ENCODE measurements at regions not wholly inside any gene's neighbourhood (a gene's known extent, or its start where the extent isn't known, plus 50 kb on each side); places are given as distances from the start of the nearest gene placed in this dataset.
"Not testable (repeated sequence)": the region's sequence is repeated elsewhere in the genome, so short reads cannot be mapped to it uniquely, and the experiment has no call there.

DNA sequence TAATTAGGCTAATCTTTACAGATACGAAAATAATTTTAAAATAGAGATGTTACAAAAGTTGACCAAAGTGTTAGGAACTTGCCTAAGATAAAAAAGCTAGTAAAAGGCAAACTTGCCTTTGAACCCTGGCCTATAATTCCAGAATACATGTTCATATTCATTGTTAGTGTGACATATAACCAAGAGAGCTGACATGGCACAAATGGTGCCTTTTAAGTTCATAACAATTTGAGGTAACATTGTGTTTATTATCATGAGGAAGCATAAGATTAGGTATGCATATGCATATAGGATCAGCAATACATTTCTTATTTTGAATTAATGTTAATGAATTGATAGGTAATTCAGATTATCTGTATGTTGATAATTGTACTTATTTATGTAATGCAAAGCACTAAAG lies 1537.9 kb upstream of the PRR20A start:
- DNase-seq (ENCODE audit: insufficient read length, low spot score) (no peak), FAIRE-seq (no peak)

DNA sequence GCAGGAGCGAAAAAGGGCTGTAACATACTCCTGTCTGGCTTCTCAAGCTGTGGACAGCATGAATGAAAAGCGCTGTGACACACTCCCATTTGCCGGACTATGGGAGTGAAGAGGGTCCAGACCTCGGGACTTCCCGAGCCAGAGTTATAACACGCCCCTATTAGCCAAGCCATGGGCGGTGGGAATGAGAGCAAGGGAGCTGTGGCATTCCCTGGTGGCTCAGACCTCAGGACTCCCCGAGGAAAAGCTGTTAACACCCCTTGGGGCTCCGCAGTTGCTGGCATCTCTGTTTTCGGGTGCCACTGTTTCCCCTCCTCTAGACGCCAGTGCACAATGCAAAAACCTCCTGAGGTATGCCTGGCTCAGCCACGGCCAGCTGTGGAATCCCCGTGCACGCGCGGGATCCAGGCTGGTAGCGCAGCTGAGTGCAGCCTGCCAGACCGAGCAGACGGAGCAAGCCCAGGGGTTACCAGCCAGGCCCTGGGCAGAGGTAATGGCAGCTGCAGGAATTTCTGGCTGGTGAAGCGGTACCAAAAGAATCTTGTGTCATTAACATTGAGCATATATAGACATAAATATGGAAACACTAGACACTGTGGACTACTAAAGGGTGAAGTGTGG lies 1534.6 kb upstream of the PRR20A start:
- DNase-seq (ENCODE audit: insufficient read length, low spot score), result no peak
- FAIRE-seq, result no peak

DNA sequence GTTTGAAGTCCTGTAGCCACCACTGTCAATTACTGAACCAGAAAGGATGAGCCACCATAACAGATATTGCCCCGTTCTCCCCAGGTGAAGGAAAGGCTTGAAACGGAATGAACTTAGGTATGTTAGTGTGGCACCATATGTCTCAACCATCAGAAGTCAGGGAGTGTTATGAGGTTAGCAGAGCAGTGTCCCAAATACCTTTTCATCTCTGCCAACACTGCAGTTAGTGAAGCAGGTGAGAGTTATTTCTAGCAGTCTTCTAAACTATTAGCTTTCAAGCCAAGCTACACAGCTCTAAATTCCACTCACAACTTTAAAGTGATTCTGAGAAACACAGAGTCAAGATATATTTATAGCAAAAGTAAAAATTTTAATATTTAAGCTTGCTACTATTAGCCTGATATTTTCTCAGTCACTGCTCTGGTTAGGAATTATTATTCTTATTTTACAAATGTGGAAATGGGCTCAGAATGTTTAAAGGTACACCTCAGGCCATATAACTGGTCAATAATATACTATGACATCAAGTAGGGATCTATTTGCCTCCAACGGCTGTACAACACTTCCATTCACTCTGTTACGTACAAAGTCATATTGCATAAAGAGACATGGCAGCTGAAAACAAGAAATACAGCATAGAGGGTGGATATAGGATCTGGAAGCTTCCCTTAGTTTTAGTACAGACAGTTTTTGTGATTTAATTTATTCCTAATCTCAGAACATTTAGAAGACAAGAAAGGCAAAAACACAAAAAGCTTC lies 1527.1 kb upstream of the PRR20A start:
- no peak for DNase-seq (ENCODE audit: insufficient read length, low spot score)
- FAIRE-seq, result no peak

DNA sequence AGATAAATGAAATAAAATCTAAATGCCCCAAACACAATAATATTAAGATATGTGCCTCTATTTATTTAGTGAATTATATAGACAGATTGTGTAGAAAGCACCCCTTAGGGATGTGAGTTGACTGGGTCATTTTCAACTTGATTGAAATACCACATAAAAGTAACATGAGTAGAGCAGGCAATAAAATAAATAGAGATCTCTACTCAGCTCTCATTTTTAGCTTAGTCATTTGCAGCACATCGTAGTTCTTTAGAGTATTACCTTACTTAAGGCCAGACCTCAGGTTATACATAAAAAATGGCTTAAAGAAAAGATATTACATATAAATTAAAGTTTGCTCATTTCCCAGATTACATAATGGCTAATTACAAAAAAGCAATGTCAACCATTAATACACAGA lies 1525.6 kb upstream of the PRR20A start:
- DNase-seq (ENCODE audit: insufficient read length, low spot score), result no peak

DNA sequence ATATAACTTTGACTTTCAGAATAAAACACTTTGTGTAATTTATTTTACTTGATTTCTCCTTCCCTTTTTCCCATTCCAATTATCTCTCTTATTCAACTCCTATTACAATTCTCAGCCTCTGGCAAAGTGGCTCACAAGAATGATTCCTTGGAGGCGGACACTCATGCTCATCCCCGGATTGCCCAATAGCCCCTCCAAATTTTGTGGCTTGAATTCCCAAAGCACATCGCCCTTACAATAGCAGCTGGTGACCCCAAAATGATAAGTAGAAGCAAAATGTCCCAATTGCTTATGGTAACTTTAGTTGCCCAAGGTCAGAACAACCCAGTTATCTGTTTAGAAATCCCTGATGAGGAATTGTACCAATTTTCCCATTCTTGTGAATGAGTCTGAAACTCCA lies 1523.5 kb upstream of the PRR20A start:
- FAIRE-seq (no peak), DNase-seq (ENCODE audit: insufficient read length, low spot score) (no peak)

More for the DNA sequence above, 1525.6 kb upstream of the PRR20A start:
- FAIRE-seq, result no peak

DNA sequence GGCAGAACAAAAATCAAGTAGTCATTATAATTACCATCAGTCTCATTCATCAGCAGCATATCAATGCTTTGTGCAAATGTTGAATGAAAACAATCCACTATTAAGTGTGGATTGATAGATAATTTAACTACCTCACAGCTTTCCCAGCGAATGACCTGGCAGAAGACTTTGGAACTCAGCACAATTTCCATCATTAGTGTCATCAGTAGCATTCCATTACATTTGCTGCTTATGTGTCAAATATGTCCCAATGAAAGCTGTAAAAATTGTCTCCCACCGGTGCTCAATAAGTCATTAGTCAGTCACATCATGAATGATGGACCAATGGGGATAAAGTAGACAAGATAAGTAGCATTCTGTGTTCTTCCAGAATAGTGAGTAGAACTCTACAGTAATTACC lies 1513.5 kb upstream of the PRR20A start:
- no peak for FAIRE-seq
- DNase-seq (ENCODE audit: insufficient read length, low spot score), result no peak

DNA sequence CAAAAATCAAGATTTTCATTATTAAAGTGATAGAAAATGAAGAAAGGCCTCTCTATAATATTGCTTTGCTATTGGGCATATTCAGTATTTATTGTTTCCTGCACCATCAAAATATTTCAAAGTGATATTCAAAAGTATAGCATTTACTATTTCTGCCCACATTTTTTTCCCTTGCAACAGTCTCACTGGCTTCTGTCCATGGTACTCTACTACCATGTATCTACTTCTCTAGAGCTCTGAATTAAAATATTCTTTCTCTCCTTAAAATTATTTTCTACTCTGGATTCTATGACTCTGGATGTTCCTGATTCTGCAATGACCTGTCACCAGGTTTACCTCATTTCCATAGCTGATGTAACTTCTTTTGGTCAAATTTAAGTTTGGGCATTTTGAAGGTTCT lies 1508.3 kb upstream of the PRR20A start:
- no peak for FAIRE-seq
- no peak for DNase-seq (ENCODE audit: insufficient read length, low spot score)

DNA sequence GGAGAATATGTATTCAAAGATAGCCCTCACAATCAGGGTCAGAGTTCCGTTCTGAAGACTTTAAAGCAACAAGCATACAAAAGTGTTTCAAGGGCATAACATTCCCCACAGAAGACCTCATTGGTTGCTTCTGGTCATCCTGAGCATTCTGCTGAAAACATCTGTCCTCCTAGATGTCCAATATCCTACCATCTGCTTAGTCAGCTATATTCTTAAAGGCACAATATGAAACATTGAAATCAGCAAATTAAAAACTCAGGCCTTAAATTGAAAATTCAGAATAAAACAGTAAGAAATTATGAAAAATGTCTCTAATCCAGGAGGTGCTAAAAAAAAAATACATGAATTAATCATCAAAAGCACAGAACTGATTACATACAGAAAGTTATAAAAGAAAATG lies 1491.2 kb upstream of the PRR20A start:
- DNase-seq (ENCODE audit: insufficient read length, low spot score) (no peak), FAIRE-seq (no peak)

DNA sequence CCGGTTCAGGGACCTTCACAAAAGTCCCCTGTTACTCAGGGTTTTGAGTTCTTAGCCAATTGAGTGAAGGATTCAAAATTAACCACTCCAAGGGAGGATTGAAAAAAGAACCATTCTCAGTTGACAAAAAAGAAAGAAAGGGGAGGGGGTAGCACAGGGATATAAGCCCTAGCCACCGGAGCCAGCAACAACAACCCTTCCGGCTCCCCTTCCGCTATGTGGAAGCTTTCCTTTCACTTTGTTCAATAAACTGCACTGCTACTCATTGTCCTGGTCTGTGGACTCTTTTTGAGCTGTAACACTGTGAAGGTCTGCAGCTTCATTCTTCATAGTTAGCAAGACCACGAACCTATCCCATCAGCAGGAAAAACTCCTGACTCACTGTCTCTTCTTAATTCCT lies 1488.1 kb upstream of the PRR20A start:
- FAIRE-seq, result no peak
- DNase-seq (ENCODE audit: insufficient read length, low spot score), result no peak

DNA sequence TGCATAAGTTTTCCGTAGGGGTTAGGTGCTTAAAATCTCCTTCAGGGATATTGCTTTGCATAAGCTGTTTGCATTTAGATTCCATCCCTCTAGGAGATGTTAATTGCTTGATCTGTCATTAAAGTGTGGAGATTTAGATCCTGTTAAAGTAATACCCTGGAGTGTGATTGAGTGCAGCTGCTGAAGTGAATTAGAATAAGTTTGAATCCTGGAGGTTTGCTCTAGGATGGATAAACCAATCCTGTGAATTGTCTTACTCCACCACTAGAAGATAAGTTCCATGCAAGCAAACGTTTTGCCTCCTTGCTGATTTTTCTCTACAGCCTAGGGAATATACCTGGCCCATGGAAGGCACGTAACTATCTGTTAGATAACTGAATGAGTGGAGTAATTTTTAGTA lies 1487.2 kb upstream of the PRR20A start:
- DNase-seq (ENCODE audit: insufficient read length, low spot score) (no peak), FAIRE-seq (no peak)

DNA sequence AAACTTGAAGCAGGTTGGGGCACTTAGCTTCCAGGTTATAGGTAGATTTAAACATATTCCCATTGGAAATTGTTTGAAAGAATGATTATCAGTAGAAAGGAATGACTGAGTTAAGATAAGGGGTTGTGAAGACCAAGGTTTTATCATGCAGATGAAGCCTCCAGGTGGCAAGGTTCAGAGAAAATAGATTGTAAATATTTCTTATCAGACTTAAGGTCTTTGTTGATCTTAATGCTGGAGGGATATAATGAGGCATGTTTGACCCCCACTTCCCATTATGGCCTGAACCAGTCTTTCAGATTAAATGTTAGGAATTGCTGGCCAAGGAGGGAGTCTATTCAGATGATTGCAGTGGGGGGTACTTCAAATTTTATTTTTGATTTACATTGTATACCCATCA lies 1486.5 kb upstream of the PRR20A start:
- FAIRE-seq (no peak), DNase-seq (ENCODE audit: insufficient read length, low spot score) (no peak)

DNA sequence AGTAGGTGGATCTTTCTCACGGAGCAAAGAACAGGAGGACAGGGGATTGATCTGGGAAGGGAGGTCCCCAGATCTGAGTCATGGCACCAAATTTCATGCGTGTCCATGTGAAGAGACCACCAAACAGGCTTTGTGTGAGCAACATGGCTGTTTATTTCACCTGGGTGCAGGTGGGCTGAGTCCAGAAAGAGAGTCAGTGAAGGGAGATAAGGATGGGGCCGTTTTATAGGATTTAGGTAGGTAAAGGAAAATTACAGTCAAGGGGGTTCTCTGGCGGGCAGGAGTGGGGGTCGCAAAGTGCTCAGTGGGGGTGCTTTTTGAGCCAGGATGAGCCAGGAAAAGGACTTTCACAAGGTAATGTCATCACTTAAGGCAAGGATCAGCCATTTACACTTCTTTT lies 1480.5 kb upstream of the PRR20A start:
- not testable (repeated sequence) for DNase-seq (ENCODE audit: insufficient read length, low spot score); FAIRE-seq

DNA sequence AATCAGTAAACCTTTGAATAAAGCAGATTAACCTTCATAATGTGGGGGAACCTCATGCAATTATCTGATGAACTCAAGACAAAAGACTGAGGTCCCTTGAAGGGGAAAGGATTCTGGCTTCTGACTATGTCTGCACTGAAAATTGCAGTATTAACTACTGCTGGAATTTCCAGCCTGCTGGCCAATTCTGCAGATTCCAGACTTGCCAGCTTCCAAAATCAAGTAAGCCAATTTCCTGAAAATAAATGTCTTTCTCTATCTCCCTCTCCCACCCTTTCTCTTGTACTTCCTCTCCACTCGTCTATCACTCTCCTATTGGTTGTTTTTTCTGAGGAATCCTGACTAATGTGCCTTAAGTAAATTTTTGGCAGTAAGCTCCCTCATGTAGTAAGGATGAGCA lies 1479.9 kb upstream of the PRR20A start:
- no peak for FAIRE-seq
- DNase-seq (ENCODE audit: insufficient read length, low spot score), result no peak

DNA sequence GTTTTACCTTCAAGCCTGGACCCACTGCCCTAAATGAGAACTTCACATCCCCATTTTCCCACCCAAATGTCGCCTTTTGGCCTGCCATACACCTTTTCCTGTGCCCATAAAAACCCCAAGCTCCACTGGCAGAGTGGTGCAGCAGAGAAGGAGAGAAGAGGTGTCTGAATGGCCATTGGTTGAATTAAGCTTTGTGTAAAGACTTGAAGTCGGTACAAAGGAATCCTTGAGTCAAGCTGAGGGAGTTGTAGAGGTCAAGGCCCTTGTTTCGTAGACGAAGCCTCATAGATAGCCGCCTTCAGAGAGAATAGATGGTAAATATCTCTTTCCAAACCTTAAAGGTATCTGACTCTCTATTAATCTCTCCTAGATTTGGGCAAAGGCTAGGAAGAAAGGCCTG lies 1479.2 kb upstream of the PRR20A start:
- DNase-seq (ENCODE audit: insufficient read length, low spot score) (no peak), FAIRE-seq (no peak)

DNA sequence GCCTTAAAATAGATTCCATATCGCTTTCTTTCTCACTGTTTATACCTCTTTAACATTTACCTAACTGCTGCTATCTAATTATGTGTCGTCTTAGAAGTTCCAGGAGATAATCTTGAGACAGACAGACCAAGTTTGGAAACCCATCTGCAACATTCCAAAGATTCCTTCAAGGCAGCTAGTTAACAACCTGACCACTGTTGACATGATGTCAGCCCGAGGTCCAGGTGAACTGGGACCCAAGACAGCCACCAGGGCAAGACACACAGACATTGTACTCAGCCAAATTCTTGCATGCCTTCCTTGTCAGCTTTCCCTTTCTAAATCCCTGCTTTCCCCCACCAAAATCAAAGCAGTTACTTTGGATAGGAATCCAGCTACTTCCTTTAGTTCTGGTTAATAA lies 1476.5 kb upstream of the PRR20A start:
- no peak for DNase-seq (ENCODE audit: insufficient read length, low spot score)
- FAIRE-seq, result no peak

DNA sequence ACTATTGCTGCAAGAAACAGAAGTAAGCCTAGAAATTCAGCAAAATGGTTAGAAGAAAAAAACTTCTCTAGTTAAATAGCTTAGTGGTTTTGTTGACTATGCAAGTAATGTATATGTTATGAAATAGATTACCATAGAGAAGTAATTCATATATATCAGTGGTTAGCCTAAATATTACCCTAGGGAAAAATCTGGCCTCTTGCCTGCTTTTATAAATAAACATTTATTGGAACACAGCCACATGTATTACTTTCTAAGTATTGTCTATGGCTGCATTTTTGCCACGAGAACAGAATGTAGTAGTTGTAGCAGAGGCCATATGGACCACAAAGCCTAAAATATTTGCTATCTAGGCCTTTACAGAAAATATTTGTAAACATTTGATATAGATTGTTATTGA lies 1471.7 kb upstream of the PRR20A start:
- DNase-seq (ENCODE audit: insufficient read length, low spot score) (no peak), FAIRE-seq (no peak)

DNA sequence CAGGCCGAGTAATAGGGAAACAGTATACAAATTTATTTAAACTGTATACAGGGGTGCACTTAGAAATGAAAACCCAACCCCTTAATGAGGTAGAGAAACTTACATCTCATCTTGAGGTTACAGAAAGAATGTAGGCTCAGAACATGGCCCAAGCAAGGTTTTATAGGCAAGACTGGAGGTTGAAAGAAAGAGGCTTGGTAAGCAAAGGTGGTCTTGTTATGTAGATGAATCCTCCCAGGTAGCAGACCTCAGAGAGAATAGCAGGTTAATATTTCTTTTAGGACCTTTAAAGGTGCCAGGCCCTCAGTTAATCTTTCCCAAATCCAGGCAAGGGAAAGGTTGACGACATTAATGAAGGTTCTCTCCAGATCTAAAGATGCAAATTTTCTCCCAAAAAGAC lies 1466.8 kb upstream of the PRR20A start:
- FAIRE-seq (no peak), DNase-seq (ENCODE audit: insufficient read length, low spot score) (no peak)

DNA sequence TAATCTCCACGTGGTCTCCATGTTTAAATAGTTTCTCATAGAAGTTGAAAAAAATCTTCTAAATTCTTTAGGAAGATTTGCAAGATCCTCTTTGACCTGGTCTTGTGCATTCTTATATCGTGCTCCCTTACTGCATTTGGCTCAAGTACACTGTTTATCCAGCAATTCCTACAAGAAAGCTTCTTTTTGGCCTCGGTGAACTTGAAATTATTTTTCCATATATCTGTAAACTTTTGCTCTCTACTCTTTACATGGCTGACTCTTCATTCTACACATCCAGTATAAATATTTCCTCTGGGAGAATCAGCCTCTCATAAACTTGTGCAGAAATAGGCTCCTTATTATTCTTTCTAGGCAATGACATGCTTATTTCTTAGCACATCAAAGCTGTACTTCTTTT lies 1457.9 kb upstream of the PRR20A start:
- no peak for DNase-seq (ENCODE audit: insufficient read length, low spot score)
- FAIRE-seq, result no peak

DNA sequence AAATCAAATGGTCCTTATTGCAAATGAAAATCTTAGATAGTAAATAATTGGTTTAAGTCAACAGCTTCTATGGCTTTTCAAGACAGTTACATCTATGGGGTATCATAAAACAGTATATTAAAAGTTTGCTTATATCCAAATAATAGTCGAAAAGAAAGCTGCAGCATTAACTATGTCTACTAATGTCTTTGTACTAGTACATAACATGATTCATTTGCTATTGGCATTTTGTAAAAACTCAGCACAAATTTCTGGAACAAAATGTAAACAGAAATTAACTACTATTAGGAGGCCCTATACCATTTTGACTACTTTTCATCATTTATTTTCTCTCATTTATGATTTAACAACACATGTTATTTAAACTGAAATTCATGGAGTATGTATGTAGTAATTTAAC lies 1435.2 kb upstream of the PRR20A start:
- no peak for FAIRE-seq

DNA sequence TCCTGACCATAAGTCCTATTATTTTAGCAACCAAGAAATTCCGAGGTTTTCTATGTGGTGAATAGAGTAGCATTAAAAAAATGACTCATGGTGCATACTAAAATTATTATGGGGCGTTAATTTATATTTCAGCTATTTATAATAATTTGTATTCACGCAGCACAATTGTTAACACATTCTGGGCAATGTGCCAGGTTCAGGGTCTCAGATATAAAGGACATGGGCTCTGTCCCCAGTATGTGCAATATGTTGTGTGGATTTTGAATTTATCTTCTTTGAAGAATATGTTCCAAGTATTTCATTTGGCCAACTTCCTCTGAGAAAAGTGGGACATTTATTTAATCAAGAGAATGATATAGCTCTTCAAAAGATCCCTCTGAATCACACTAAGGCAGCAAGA lies 1434.7 kb upstream of the PRR20A start:
- FAIRE-seq (no peak), DNase-seq (ENCODE audit: insufficient read length, low spot score) (no peak)

More for the DNA sequence above, 1435.2 kb upstream of the PRR20A start:
- DNase-seq (ENCODE audit: insufficient read length, low spot score), result no peak

DNA sequence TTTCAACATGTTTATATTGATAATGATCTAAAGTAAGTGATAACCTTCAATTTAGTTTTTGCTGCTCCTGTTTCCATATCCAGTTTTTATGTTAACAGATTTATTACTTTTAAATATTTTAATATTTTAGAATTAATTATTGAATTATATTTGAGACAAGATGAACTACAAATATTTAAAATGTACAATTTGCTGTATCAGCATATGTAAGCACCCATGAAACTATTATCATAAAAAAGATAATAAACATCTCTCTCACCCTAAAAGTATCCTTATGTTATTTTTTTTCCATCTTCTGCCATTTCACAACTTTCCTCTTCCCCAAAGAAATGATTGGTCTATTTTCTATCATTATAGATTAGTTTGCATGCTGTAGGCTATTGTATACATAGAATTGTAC lies 1426.6 kb upstream of the PRR20A start:
- DNase-seq (ENCODE audit: insufficient read length, low spot score) (no peak), FAIRE-seq (no peak)

DNA sequence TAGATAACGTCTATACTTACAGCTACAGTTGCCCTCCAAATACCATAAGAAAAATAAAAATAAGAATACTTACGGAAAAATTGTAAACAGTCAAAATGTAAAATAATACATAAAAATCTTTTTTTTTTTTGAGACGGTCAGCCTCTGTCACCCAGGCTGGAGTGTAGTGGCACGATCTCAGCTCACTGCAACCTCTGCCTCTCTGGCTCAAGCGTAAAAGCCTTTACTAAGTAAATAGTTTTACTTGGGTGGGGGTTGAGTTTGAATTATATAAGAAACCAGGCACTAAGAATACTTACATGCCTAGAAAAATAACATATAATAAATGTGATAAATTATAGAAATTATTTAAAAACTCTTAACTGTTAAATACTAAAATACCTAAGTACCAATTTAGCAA lies 1413.0 kb upstream of the PRR20A start:
- DNase-seq (ENCODE audit: insufficient read length, low spot score) (no peak), FAIRE-seq (no peak)

DNA sequence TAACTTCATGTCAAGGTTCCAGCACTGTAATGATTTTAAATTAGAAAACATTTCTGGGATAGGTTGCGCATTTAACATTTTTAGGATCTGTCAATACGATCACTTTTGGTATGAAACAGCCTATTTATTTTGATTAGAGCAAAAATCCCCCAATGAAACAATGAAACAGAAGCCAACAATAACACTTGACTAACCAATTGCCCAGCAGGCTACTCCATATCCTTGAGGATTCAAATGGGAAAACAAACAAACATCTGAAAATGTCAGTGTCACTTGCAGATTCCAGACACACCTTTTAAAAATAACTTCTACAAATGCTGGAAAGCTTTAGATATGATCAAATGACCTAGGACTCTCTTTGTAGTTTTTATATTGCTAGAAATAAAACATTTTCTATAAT lies 1412.5 kb upstream of the PRR20A start:
- no peak for FAIRE-seq
- no peak for DNase-seq (ENCODE audit: insufficient read length, low spot score)
